Adrenal gland (tissue), 9 donors: ENCODE measurements at regions not wholly inside any gene's neighbourhood (a gene's known extent, or its start where the extent isn't known, plus 50 kb on each side); places are given as distances from the start of the nearest gene placed in this dataset.

ENCODE experiments used
- DNase-seq, 7 donors: peaks; one replicate each; pipeline ENCODE4 v3.0.0-alpha.2; 2019 to 2020
- H3K27ac ChIP-seq, 5 donors: fragments of 200-600 bp; sonication (generic) in 4 of 5; 1 replicate in 3 of 5; 2 replicates in 2 of 5; pipeline versions ENCODE4 v1.5.1 to v1.8.0; 2016 to 2020; ENCODE audit warnings: mild to moderate bottlenecking in 1 of 5
- H3K27me3 ChIP-seq: fragments of 200-600 bp; 2 replicates; pipeline ENCODE4 v1.8.0; 2021
- H3K36me3 ChIP-seq, 2 donors: fragments of 200-600 bp; replicated peaks in 1 of 2; 1 replicate in 1 of 2; 2 replicates in 1 of 2; pipeline versions ENCODE4 v1.5.1 to v1.8.0; 2018 to 2022
- H3K4me1 ChIP-seq, 2 donors: fragments of 200-600 bp; replicated peaks in 1 of 2; 1 replicate in 1 of 2; 2 replicates in 1 of 2; pipeline versions ENCODE4 v1.5.1 to v1.8.0; 2018 to 2021
- H3K4me3 ChIP-seq, 4 donors: fragments of 200-600 bp; sonication (generic) in 3 of 4; one replicate each; pipeline ENCODE4 v1.5.1; 2016 to 2018
- H3K9me3 ChIP-seq, 3 donors: fragments of 200-600 bp; sonication (generic) in 1 of 3; replicated peaks in 1 of 3; 1 replicate in 2 of 3; 2 replicates in 1 of 3; pipeline versions ENCODE4 v1.5.1 to v1.8.0; 2016 to 2021
- POLR2A ChIP-seq, 2 donors: fragments of 450-650 bp; IDR thresholded peaks; one replicate each; pipeline ENCODE4 v1.6.1; 2017; ENCODE audit warnings: antibody characterized with exemption in 2 of 2, mild to moderate bottlenecking in 2 of 2, moderate library complexity in 1 of 2
- WGBS, 4 donors: extraction: QIAGEN DNeasy Blood & Tissue Kit in 2 of 4; methylation state at CpG; one replicate each; pipeline versions ENCODE4 v1.1.5 to v1.1.7; 2013 to 2017; 5-methylcytosine and 5-hydroxymethylcytosine counted together
- intact Hi-C, 2 donors: fragments of 100-400 bp; cut with DNase I; formaldehyde crosslinking; loops; one replicate each; pipeline versions ENCODE4 v1.14.1 to v1.15.0; 2022 to 2023
- TF ChIP-seq, protein P1 (sequence below), 6 experiments: fragments of 450-650 bp in 4 of 6; fragments of 200-600 bp in 2 of 6; sonication (generic) in 1 of 6; IDR thresholded peaks; 1 replicate in 5 of 6; 2 replicates in 1 of 6; pipeline versions ENCODE4 v1.5.1 to v1.8.0; 2016 to 2021; ENCODE audit warnings: antibody characterized with exemption in 6 of 6, mild to moderate bottlenecking in 2 of 6, moderate library complexity in 1 of 6
- donor health status: healthy with polysubstance abuse.
- donor health status: Bipolar disorder and iron deficiency.
- donor health status: DM: yes; HTN: yes; CAD: no.
- donor health status: DM: no; HTN: no; CAD: no.
- donor health status: DM: no; HTN: no; CAD: no.

DNA sequence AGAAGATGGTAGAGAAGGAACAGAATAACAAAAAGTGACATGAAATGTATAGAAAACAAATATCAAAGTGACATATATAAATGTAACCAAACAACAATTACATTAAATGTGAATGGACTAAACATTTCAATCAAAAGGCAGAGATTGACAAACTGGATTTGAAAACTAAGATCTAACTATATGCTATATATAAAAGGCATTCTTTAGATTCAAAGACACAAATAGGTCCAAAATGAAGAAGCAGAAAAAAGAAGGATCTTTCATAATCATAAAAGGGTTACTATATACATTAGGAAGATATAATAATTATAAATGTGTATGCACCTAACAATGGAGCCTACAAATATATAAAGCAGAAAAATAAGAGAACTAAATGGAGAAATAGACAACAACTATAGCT, 183.7 kb downstream of the METTL4 start:
- no peak overlapping the region for H3K27ac ChIP-seq
- H3K4me1 ChIP-seq: no peaks in the 10 kb centered on the region
- TF ChIP-seq, protein P1, sequence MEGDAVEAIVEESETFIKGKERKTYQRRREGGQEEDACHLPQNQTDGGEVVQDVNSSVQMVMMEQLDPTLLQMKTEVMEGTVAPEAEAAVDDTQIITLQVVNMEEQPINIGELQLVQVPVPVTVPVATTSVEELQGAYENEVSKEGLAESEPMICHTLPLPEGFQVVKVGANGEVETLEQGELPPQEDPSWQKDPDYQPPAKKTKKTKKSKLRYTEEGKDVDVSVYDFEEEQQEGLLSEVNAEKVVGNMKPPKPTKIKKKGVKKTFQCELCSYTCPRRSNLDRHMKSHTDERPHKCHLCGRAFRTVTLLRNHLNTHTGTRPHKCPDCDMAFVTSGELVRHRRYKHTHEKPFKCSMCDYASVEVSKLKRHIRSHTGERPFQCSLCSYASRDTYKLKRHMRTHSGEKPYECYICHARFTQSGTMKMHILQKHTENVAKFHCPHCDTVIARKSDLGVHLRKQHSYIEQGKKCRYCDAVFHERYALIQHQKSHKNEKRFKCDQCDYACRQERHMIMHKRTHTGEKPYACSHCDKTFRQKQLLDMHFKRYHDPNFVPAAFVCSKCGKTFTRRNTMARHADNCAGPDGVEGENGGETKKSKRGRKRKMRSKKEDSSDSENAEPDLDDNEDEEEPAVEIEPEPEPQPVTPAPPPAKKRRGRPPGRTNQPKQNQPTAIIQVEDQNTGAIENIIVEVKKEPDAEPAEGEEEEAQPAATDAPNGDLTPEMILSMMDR (IDR thresholded peaks at IDR 0.05): no peak
- TF ChIP-seq POLR2A (IDR thresholded peaks at IDR 0.05): no peak
- H3K4me3 ChIP-seq: no peak overlapping the region
- intact Hi-C loops: no loop called here
- peaks cover 0 to 4% (median 0%) of the 10 kb centered on the region in 3 donors for H3K9me3 ChIP-seq
- DNase-seq: no peak
- H3K36me3 ChIP-seq: no peaks in the 10 kb centered on the region
- no peaks in the 10 kb centered on the region for H3K27me3 ChIP-seq

DNA sequence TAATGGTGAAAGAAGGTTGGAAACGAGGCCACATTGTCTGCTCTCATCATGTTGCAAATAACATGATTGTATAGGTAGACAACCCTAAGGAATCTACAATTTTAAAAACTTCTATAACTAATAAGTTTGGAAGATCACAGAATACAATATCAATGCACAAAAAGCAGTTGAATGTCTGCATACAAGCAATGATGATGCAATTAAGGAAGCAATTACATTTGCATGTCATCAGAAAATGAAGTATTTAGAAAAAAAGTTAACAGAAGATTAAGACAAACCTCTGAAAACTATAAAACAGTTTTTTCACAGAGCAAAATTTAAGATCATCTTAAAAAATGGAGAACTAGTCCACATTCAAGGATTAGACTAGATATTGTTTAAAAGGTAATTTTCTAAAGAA, 181.1 kb downstream of the METTL4 start:
- no peaks in the 10 kb centered on the region for H3K4me1 ChIP-seq
- no peaks in the 10 kb centered on the region for H3K36me3 ChIP-seq
- no peak overlapping the region for H3K4me3 ChIP-seq
- TF ChIP-seq, protein P1 (IDR thresholded peaks at IDR 0.05): no peak
- TF ChIP-seq POLR2A (IDR thresholded peaks at IDR 0.05): no peak
- no peak overlapping the region for H3K27ac ChIP-seq
- intact Hi-C loops: no loop called here
- DNase-seq: no peak
- H3K27me3 ChIP-seq: no peaks in the 10 kb centered on the region
- 30 to 53% (median 43%) methylated on average over 1 of the region's 1 CpG for WGBS, 4 donors
- H3K9me3 ChIP-seq: peaks cover 0 to 4% (median 0%) of the 10 kb centered on the region in 3 donors

DNA sequence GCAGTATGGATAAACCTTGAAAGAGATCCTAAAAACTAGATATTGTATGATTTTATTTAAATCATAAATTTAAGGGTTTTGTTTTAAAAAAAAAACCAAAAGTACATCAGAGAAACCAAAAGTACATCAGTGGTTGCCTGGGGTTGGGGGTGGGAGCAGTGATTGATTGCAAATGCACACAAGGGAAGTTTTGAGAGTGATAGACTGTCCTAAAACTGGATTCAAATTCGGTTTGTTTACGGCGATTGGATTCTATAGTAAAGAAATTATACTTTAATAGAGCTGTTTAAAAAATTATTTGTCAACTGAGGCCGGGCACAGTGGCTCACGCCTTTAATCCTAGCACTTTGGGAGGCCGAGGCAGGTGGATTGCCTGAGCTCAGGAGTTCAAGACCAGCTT, 179.8 kb downstream of the METTL4 start:
- DNase-seq: no peak
- TF ChIP-seq, protein P1 (IDR thresholded peaks at IDR 0.05): no peak
- TF ChIP-seq POLR2A (IDR thresholded peaks at IDR 0.05): no peak
- intact Hi-C loops: no loop called here
- Histone ChIP-seq H3K4me3 (no peak overlapping the region), H3K27me3 (no peaks in the 10 kb centered on the region), H3K4me1 (no peaks in the 10 kb centered on the region), H3K27ac (no peak overlapping the region), H3K9me3 (peaks cover 0 to 4% (median 0%) of the 10 kb centered on the region in 3 donors), H3K36me3 (no peaks in the 10 kb centered on the region)
- 73 to 93% (median 83%) methylated on average over 6 of the region's 6 CpGs for WGBS, 4 donors

DNA sequence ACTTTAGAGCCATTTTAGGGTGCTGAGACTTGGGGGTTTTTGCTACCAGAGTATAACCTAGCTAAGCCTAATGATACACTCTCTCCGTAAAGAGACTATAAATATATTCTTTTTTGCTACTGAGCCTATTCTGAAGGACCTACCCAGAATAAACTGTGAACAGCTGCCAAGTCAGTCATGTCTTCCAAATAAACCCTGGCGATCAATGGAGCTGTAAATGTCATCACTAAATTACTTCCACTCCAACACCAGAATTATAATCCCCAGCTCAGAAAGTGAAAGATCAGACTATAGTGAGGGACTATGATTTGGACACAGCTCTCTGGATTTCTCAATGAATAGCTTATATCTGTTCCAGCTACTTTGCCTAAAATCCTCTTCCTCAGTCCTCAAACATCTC, 178.9 kb downstream of the METTL4 start:
- H3K27ac ChIP-seq: no peak overlapping the region
- TF ChIP-seq POLR2A (IDR thresholded peaks at IDR 0.05): no peak
- TF ChIP-seq, protein P1 (IDR thresholded peaks at IDR 0.05): no peak
- no peak overlapping the region for H3K4me3 ChIP-seq
- H3K4me1 ChIP-seq: no peaks in the 10 kb centered on the region
- H3K36me3 ChIP-seq: no peaks in the 10 kb centered on the region
- intact Hi-C loops: no loop called here
- no peak for DNase-seq
- peaks cover 0 to 4% (median 0%) of the 10 kb centered on the region in 3 donors for H3K9me3 ChIP-seq
- H3K27me3 ChIP-seq: no peaks in the 10 kb centered on the region
- WGBS, 4 donors: 60 to 70% (median 65%) methylated on average over 2 of the region's 2 CpGs
